IMR-90 (cell line): ENCODE measurements at regions not wholly inside any gene's neighbourhood (a gene's known extent, or its start where the extent isn't known, plus 50 kb on each side); places are given as distances from the start of the nearest gene placed in this dataset.

ENCODE experiments used
- ATAC-seq: fragments of 200-7000 bp; cut with Tn5 transposase; 2 replicates; pipeline ENCODE4 v1.9.1; 2020; ENCODE audit warnings: low read depth, mild to moderate bottlenecking, moderate library complexity
- BruUV-seq: library from RNA; stranded (reverse); fragments of 400-500 nt; replicated peaks from 2 replicates; lab custom pipeline; 2021; lab: Mats Ljungman, UMichigan
- CTCF ChIA-PET: fragments of 300-600 bp; formaldehyde crosslinking; extraction: SDS; loops from one replicate; lab custom pipeline; 2021; ENCODE audit warnings: antibody characterized with exemption; lab: Yijun Ruan, JAX
- POLR2A ChIA-PET: fragments of 300-600 bp; sonication (Branson Sonifier 250); formaldehyde crosslinking; loops from one replicate; lab custom pipeline; 2022; ENCODE audit warnings: antibody characterized with exemption; ENCODE audit not compliant: unreplicated experiment; lab: Charles Lee
- DNase-seq: peaks from one replicate; pipeline ENCODE4 v3.0.0; 2013
- H2AFZ ChIP-seq: replicated peaks from 2 replicates; pipeline ENCODE3; 2013; ENCODE audit warnings: low read length, mild to moderate bottlenecking; ENCODE audit not compliant: poor library complexity
- H2AK5ac ChIP-seq: 2 replicates; pipeline ENCODE4 v1.6.1; 2013; ENCODE audit warnings: low read depth, low read length, inconsistent platforms
- H2AK9ac ChIP-seq: replicated peaks from 2 replicates; pipeline ENCODE3; 2013; ENCODE audit warnings: mild to moderate bottlenecking, low read depth, low read length, moderate library complexity; ENCODE audit not compliant: poor library complexity
- H2BK120ac ChIP-seq: 2 replicates; pipeline ENCODE4 v1.6.1; 2013; ENCODE audit warnings: low read depth, low read length, inconsistent platforms
- H2BK15ac ChIP-seq: 3 replicates; pipeline ENCODE4 v1.6.1; 2013; ENCODE audit warnings: low read depth, low read length, inconsistent platforms
- H2BK20ac ChIP-seq: 2 replicates; pipeline ENCODE4 v1.6.1; 2013; ENCODE audit warnings: low read depth, mild to moderate bottlenecking, inconsistent platforms, low read length, moderate library complexity
- H2BK5ac ChIP-seq: 2 replicates; pipeline ENCODE4 v1.6.1; 2013; ENCODE audit warnings: mild to moderate bottlenecking, low read depth, low read length, inconsistent platforms; ENCODE audit not compliant: poor library complexity, severe bottlenecking
- H3K14ac ChIP-seq: replicated peaks from 2 replicates; pipeline ENCODE4 v1.6.1; 2013; ENCODE audit warnings: low read depth, low read length, inconsistent platforms
- H3K18ac ChIP-seq: 2 replicates; pipeline ENCODE4 v1.6.1; 2013; ENCODE audit warnings: low read depth, low read length, control low read depth
- H3K23ac ChIP-seq: 2 replicates; pipeline ENCODE4 v1.6.1; 2013; ENCODE audit warnings: low read depth, low read length, inconsistent platforms
- H3K27ac ChIP-seq: 2 replicates; pipeline ENCODE4 v1.5.1; 2013; ENCODE audit warnings: mild to moderate bottlenecking, control low read depth, low read length; ENCODE audit not compliant: insufficient read depth
- H3K27me3 ChIP-seq: 2 replicates; pipeline ENCODE4 v1.6.1; 2013; ENCODE audit warnings: low read length; ENCODE audit not compliant: control insufficient read depth, insufficient read depth
- H3K36me3 ChIP-seq: 2 replicates; pipeline ENCODE4 v1.6.1; 2013; ENCODE audit warnings: low read length, mixed read lengths; ENCODE audit not compliant: control insufficient read depth, insufficient read depth
- H3K4ac ChIP-seq: 2 replicates; pipeline ENCODE4 v1.6.1; 2013; ENCODE audit warnings: low read depth, low read length, inconsistent platforms
- H3K4me1 ChIP-seq: 2 replicates; pipeline ENCODE4 v1.6.1; 2013; ENCODE audit warnings: low read length, mixed read lengths; ENCODE audit not compliant: control insufficient read depth, insufficient read depth
- H3K4me2 ChIP-seq: 2 replicates; pipeline ENCODE4 v1.6.1; 2013; ENCODE audit warnings: low read depth, mild to moderate bottlenecking, control low read depth, low read length, moderate library complexity
- H3K4me3 ChIP-seq: 2 replicates; pipeline ENCODE4 v1.5.1; 2013; ENCODE audit warnings: low read depth, mild to moderate bottlenecking, control low read depth, low read length, moderate library complexity; ENCODE audit not compliant: insufficient read depth
- H3K56ac ChIP-seq: 2 replicates; pipeline ENCODE4 v1.6.1; 2013; ENCODE audit warnings: low read length, inconsistent platforms; ENCODE audit not compliant: insufficient read depth; ENCODE audit errors: extremely low read depth
- H3K79me1 ChIP-seq, 2 experiments: 2 replicates each; pipeline ENCODE4 v1.6.1; 2013; ENCODE audit warnings: low read length in 2 of 2, inconsistent platforms in 1 of 2, low read depth in 1 of 2
- H3K9ac ChIP-seq: 2 replicates; pipeline ENCODE4 v1.6.1; 2013; ENCODE audit warnings: low read depth, low read length, control low read depth
- H3K9me1 ChIP-seq: 2 replicates; pipeline ENCODE4 v1.6.1; 2013; ENCODE audit warnings: low read length, inconsistent platforms; ENCODE audit not compliant: insufficient read depth
- H3K9me3 ChIP-seq: 2 replicates; pipeline ENCODE4 v1.6.1; 2013; ENCODE audit warnings: low read length; ENCODE audit not compliant: control insufficient read depth, insufficient read depth
- H4K20me1 ChIP-seq: 2 replicates; pipeline ENCODE4 v1.6.1; 2013; ENCODE audit warnings: low read length, inconsistent platforms; ENCODE audit not compliant: insufficient read depth
- H4K5ac ChIP-seq: 2 replicates; pipeline ENCODE4 v1.6.1; 2013; ENCODE audit warnings: mild to moderate bottlenecking, low read depth, low read length, control low read depth
- H4K8ac ChIP-seq, 2 experiments: 2 replicates each; pipeline ENCODE4 v1.6.1; 2013; ENCODE audit warnings: low read depth in 2 of 2, low read length in 2 of 2, control low read depth in 1 of 2, inconsistent platforms in 1 of 2
- H4K91ac ChIP-seq: 2 replicates; pipeline ENCODE4 v1.6.1; 2013; ENCODE audit warnings: low read depth, low read length, inconsistent platforms; ENCODE audit not compliant: insufficient read depth
- BHLHE40 ChIP-seq: fragments of 150-350 bp; IDR thresholded peaks from 2 replicates; pipeline ENCODE4 v1.6.1; 2016; ENCODE audit warnings: mild to moderate bottlenecking, low read depth, low read length
- CEBPB ChIP-seq: IDR thresholded peaks from 2 replicates; pipeline ENCODE4 v1.6.1; 2012; ENCODE audit warnings: low read depth, low read length, improper control_type of control experiment
- CHD1 ChIP-seq: IDR thresholded peaks from 2 replicates; pipeline ENCODE4 v1.6.1; 2012; ENCODE audit warnings: low read depth, low read length, improper control_type of control experiment
- ELK1 ChIP-seq: fragments of 150-350 bp; IDR thresholded peaks from 2 replicates; pipeline ENCODE4 v1.6.1; 2016; ENCODE audit warnings: low read depth, mild to moderate bottlenecking, low read length, moderate library complexity, borderline replicate concordance
- FOS ChIP-seq: fragments of 150-350 bp; IDR thresholded peaks from 2 replicates; pipeline ENCODE4 v1.6.1; 2016; ENCODE audit warnings: low read depth, low read length
- MAFK ChIP-seq: IDR thresholded peaks from 2 replicates; pipeline ENCODE4 v1.6.1; 2012; ENCODE audit warnings: low read depth, low read length, improper control_type of control experiment
- MAZ ChIP-seq: IDR thresholded peaks from 2 replicates; pipeline ENCODE4 v1.6.1; 2012; ENCODE audit warnings: low read depth, mild to moderate bottlenecking, low read length, improper control_type of control experiment, moderate library complexity, borderline replicate concordance
- MXI1 ChIP-seq: IDR thresholded peaks from 2 replicates; pipeline ENCODE4 v1.6.1; 2012; ENCODE audit warnings: low read depth, mild to moderate bottlenecking, low read length, moderate library complexity, borderline replicate concordance
- NFE2L2 ChIP-seq: fragments of 150-350 bp; IDR thresholded peaks from 2 replicates; pipeline ENCODE4 v1.6.1; 2016; ENCODE audit warnings: low read depth, mild to moderate bottlenecking, low read length
- POLR2A ChIP-seq: IDR thresholded peaks from 2 replicates; pipeline ENCODE4 v1.6.1; 2012; ENCODE audit warnings: mild to moderate bottlenecking, low read depth, low read length
- RAD21 ChIP-seq: IDR thresholded peaks from 2 replicates; pipeline ENCODE4 v1.6.1; 2012; ENCODE audit warnings: low read length, improper control_type of control experiment
- RCOR1 ChIP-seq: IDR thresholded peaks from 2 replicates; pipeline ENCODE4 v1.6.1; 2012; ENCODE audit warnings: mild to moderate bottlenecking, low read length, improper control_type of control experiment; ENCODE audit not compliant: insufficient replicate concordance
- RFX5 ChIP-seq: IDR thresholded peaks from 2 replicates; pipeline ENCODE4 v1.8.0; 2012; ENCODE audit warnings: low read depth, mild to moderate bottlenecking, low read length, moderate library complexity
- SMC3 ChIP-seq: fragments of 150-350 bp; IDR thresholded peaks from 2 replicates; pipeline ENCODE4 v1.6.1; 2016; ENCODE audit warnings: low read depth, mild to moderate bottlenecking, antibody characterized with exemption, low read length, moderate library complexity
- WGBS, 2 experiments: methylation state at CpG; one replicate each; pipeline versions ENCODE4 v1.1.5 to v1.1.7; 2013; ENCODE audit warnings: missing lambda C conversion rate in 2 of 2; ENCODE audit not compliant: insufficient read length in 1 of 2; ENCODE audit errors: extremely low coverage in 2 of 2; 5-methylcytosine and 5-hydroxymethylcytosine counted together
- dilution Hi-C: fragments of 300-500 bp; cut with HindIII; formaldehyde crosslinking; loops from one replicate; pipeline ENCODE4 v1.14.3; 2018; ENCODE audit warnings: low sequenced_read_pairs; ENCODE audit not compliant: unreplicated experiment
- in situ Hi-C: fragments of 300-500 bp; cut with MboI; formaldehyde crosslinking; loops from 3 replicates; pipeline ENCODE4 v1.14.3; 2019; ENCODE audit warnings: low sequenced_read_pairs, inconsistent platforms, mixed read lengths
- intact Hi-C: fragments of 100-400 bp; cut with micrococcal nuclease; formaldehyde crosslinking; loops from 2 replicates; pipeline ENCODE4 v1.10.0; 2022
- TF ChIP-seq, protein P1 (sequence below): fragments of 150-350 bp; IDR thresholded peaks from 2 replicates; pipeline ENCODE4 v1.6.1; 2017; ENCODE audit warnings: mild to moderate bottlenecking, antibody characterized with exemption, low read length, low read depth
- TF ChIP-seq, protein P2 (sequence below): conservative IDR thresholded peaks from 2 replicates; pipeline ENCODE4 v1.5.1; 2012; ENCODE audit warnings: mild to moderate bottlenecking, low read depth, low read length, improper control_type of control experiment

DNA sequence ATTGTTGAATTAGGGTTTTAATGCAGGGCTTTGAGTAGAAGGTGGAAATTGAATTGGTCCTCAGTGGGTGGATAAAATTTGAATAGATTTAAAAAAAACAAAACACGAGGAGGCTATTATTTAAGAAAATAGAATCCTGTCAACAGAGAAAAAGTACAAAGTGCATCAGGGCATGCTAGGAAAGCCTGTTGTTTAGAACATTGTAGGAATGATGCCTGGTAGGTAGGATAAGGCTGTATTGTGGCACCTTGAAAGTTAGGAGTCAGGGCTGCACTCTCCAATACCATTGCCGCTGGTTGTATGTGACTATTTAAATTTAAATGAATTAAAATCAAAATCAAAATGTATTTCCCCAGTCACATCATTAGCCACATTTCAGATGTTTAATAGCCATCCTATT is 363.9 kb downstream of the UTRN start:
- no peak overlapping the region for H4K8ac ChIP-seq
- H4K91ac ChIP-seq: no peak overlapping the region
- TF ChIP-seq MAFK: no peak
- no peak for TF ChIP-seq CEBPB
- no peak for TF ChIP-seq BHLHE40
- TF ChIP-seq MXI1: no peak
- no peak for TF ChIP-seq ELK1
- TF ChIP-seq RFX5: no peak
- TF ChIP-seq, protein P1, sequence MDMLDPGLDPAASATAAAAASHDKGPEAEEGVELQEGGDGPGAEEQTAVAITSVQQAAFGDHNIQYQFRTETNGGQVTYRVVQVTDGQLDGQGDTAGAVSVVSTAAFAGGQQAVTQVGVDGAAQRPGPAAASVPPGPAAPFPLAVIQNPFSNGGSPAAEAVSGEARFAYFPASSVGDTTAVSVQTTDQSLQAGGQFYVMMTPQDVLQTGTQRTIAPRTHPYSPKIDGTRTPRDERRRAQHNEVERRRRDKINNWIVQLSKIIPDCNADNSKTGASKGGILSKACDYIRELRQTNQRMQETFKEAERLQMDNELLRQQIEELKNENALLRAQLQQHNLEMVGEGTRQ: no peak
- no peak for TF ChIP-seq RCOR1
- no peak for TF ChIP-seq FOS
- no peak for TF ChIP-seq NFE2L2
- TF ChIP-seq, protein P2, sequence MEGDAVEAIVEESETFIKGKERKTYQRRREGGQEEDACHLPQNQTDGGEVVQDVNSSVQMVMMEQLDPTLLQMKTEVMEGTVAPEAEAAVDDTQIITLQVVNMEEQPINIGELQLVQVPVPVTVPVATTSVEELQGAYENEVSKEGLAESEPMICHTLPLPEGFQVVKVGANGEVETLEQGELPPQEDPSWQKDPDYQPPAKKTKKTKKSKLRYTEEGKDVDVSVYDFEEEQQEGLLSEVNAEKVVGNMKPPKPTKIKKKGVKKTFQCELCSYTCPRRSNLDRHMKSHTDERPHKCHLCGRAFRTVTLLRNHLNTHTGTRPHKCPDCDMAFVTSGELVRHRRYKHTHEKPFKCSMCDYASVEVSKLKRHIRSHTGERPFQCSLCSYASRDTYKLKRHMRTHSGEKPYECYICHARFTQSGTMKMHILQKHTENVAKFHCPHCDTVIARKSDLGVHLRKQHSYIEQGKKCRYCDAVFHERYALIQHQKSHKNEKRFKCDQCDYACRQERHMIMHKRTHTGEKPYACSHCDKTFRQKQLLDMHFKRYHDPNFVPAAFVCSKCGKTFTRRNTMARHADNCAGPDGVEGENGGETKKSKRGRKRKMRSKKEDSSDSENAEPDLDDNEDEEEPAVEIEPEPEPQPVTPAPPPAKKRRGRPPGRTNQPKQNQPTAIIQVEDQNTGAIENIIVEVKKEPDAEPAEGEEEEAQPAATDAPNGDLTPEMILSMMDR: no peak
- TF ChIP-seq SMC3: no peak
- TF ChIP-seq CHD1: no peak
- no peak for TF ChIP-seq RAD21
- no peak for TF ChIP-seq POLR2A
- no peak for TF ChIP-seq MAZ
- H3K23ac ChIP-seq: no peak overlapping the region
- ChIA-PET CTCF (no interaction called here), POLR2A (no interaction called here)
- H3K36me3 ChIP-seq: no peaks in the 10 kb centered on the region
- no peaks in the 10 kb centered on the region for H3K27me3 ChIP-seq
- intact Hi-C loops: no loop called here
- no peak overlapping the region for H3K4ac ChIP-seq
- no peaks in the 10 kb centered on the region for H4K20me1 ChIP-seq
- peaks cover 3 to 4% of the 10 kb centered on the region in 2 experiments; a peak in 1 of 4 replicates for H3K79me1 ChIP-seq
- in situ Hi-C loops: no loop called here
- no peak for DNase-seq
- no peaks in the 10 kb centered on the region for H3K4me1 ChIP-seq
- no peak overlapping the region for H3K9ac ChIP-seq
- dilution Hi-C loops: no loop called here
- H2AK9ac ChIP-seq: no peak overlapping the region
- no peak for ATAC-seq
- no peak overlapping the region for H2AK5ac ChIP-seq
- no peak overlapping the region for H3K4me3 ChIP-seq
- no peaks in the 10 kb centered on the region for H3K9me3 ChIP-seq
- H2BK15ac ChIP-seq: no peak overlapping the region
- H3K4me2 ChIP-seq: no peak overlapping the region
- H4K5ac ChIP-seq: no peak overlapping the region
- H3K27ac ChIP-seq: no peak overlapping the region
- H2BK5ac ChIP-seq: no peak overlapping the region
- no TSS peak for BruUV-seq
- no peak overlapping the region for H2BK120ac ChIP-seq
- H3K18ac ChIP-seq: no peak overlapping the region
- H3K56ac ChIP-seq: no peak overlapping the region
- H2BK20ac ChIP-seq: no peak overlapping the region
- WGBS, 2 experiments: 100% methylated on average over 1 of the region's 2 CpGs; no CpG with 5 or more reads in 1 of the 2 experiments
- H3K14ac ChIP-seq: no peak overlapping the region
- H2AFZ ChIP-seq: no peak overlapping the region
- no peaks in the 10 kb centered on the region for H3K9me1 ChIP-seq
